Breast epithelium (tissue), 3 donors: ENCODE measurements at regions not wholly inside any gene's neighbourhood (a gene's known extent, or its start where the extent isn't known, plus 50 kb on each side); places are given as distances from the start of the nearest gene placed in this dataset.

Source experiments
- POLR2A ChIP-seq: fragments of 450-650 bp; IDR thresholded peaks from one replicate; pipeline ENCODE4 v1.6.1; 2016; ENCODE audit warnings: antibody characterized with exemption, mild to moderate bottlenecking, moderate library complexity
- TF ChIP-seq, protein P1 (sequence below), 3 donors: fragments of 450-650 bp; IDR thresholded peaks; one replicate each; pipeline ENCODE4 v1.5.1; 2016 to 2017; ENCODE audit warnings: antibody characterized with exemption in 3 of 3, mild to moderate bottlenecking in 3 of 3, moderate library complexity in 3 of 3

DNA sequence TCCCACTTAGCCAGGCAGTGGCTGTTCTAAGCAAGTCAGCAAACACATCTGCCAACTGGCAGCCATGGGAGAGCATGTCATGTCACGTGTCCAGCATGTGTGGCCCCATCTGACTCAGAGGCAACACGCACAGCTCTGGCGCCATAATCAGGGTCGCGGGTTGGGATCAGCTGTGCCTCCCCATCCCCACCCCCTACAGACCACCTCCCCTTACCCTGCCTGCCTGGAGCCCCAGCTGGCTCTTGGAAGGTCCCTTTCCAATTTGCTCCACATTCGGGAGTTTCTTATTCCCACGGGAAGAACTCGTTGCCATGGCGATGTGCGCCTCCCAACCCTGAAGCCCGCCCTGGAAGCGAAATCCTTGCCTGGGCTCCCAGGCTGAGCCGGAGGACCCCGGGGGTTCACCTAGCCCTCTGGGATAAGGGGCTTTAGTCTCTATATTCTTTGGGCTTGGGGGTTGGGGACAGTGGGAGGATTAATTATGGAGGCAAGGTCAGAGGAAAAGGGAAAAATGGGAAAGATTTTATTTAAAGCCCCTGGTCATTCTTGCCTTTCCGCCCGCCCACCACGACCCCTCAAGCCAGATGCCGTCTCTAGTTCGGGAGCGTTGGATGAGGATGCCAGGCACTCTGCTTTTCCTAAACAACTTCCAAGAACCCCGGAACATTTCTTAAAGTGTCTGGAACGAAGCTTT is 283.7 kb downstream of the ZEB1 start:
- TF ChIP-seq, protein P1, sequence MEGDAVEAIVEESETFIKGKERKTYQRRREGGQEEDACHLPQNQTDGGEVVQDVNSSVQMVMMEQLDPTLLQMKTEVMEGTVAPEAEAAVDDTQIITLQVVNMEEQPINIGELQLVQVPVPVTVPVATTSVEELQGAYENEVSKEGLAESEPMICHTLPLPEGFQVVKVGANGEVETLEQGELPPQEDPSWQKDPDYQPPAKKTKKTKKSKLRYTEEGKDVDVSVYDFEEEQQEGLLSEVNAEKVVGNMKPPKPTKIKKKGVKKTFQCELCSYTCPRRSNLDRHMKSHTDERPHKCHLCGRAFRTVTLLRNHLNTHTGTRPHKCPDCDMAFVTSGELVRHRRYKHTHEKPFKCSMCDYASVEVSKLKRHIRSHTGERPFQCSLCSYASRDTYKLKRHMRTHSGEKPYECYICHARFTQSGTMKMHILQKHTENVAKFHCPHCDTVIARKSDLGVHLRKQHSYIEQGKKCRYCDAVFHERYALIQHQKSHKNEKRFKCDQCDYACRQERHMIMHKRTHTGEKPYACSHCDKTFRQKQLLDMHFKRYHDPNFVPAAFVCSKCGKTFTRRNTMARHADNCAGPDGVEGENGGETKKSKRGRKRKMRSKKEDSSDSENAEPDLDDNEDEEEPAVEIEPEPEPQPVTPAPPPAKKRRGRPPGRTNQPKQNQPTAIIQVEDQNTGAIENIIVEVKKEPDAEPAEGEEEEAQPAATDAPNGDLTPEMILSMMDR (IDR thresholded peaks at IDR 0.05) = no peak
- no peak for TF ChIP-seq POLR2A
